Kidney (tissue), 13 donors: ENCODE measurements at regions not wholly inside any gene's neighbourhood (a gene's known extent, or its start where the extent isn't known, plus 50 kb on each side); places are given as distances from the start of the nearest gene placed in this dataset.

Experiments
- DNase-seq, 5 donors: peaks; one replicate each; pipeline ENCODE4 v3.0.0-alpha.2; 2013 to 2020
- FAIRE-seq: peaks from 2 replicates; lab custom pipeline; 2012; peaks lifted over from hg19 to GRCh38; lab: Jason Lieb, UNC
- H3K27ac ChIP-seq, 2 donors: one replicate each; pipeline ENCODE4 v1.7.0; 2013; ENCODE audit warnings: low read depth in 2 of 2, low read length in 2 of 2, inconsistent platforms in 1 of 2
- H3K27me3 ChIP-seq: one replicate; pipeline ENCODE4 v1.7.1; 2013; ENCODE audit warnings: low read length, inconsistent platforms; ENCODE audit not compliant: control insufficient read depth, insufficient read depth
- H3K36me3 ChIP-seq, 3 donors: one replicate each; pipeline versions ENCODE4 v1.7.0 to v1.7.1; 2013; ENCODE audit warnings: low read length in 3 of 3, control low read depth in 1 of 3, inconsistent platforms in 1 of 3; ENCODE audit not compliant: insufficient read depth in 3 of 3, control insufficient read depth in 2 of 3
- H3K4me1 ChIP-seq, 3 donors: one replicate each; pipeline versions ENCODE4 v1.7.0 to v1.7.1; 2013; ENCODE audit warnings: low read length in 3 of 3, inconsistent platforms in 1 of 3, low read depth in 1 of 3; ENCODE audit not compliant: control insufficient read depth in 2 of 3, insufficient read depth in 2 of 3
- H3K4me3 ChIP-seq, 3 donors: one replicate each; pipeline versions ENCODE4 v1.7.0 to v1.8.1; 2013; ENCODE audit warnings: low read length in 3 of 3, control low read depth in 1 of 3, inconsistent platforms in 1 of 3
- H3K9ac ChIP-seq, 3 donors: one replicate each; pipeline versions ENCODE4 v1.7.0 to v1.7.1; 2013; ENCODE audit warnings: low read length in 3 of 3, control low read depth in 1 of 3, inconsistent platforms in 1 of 3
- H3K9me3 ChIP-seq, 3 donors: one replicate each; pipeline versions ENCODE4 v1.7.0 to v1.7.1; 2013; ENCODE audit warnings: low read length in 3 of 3, control low read depth in 1 of 3, inconsistent platforms in 1 of 3; ENCODE audit not compliant: control insufficient read depth in 2 of 3, insufficient read depth in 1 of 3
- intact Hi-C: fragments of 100-400 bp; cut with DNase I; formaldehyde crosslinking; loops from one replicate; pipeline ENCODE4 v1.11.1; 2022
- TF ChIP-seq, protein P1 (sequence below): IDR thresholded peaks from 3 replicates; pipeline ENCODE4 v1.5.1; 2012; ENCODE audit warnings: mild to moderate bottlenecking, moderate library complexity, borderline replicate concordance; ENCODE audit not compliant: insufficient read depth; ENCODE audit errors: extremely low read depth
- donor health status: control.
- donor health status: control.
- donor health status: control.
- donor health status: control.
- donor health status: control.
- donor health status: DM: yes; HTN: yes; CAD: no.
- donor health status: Normal renal cell carcinoma (clear cell type).

DNA sequence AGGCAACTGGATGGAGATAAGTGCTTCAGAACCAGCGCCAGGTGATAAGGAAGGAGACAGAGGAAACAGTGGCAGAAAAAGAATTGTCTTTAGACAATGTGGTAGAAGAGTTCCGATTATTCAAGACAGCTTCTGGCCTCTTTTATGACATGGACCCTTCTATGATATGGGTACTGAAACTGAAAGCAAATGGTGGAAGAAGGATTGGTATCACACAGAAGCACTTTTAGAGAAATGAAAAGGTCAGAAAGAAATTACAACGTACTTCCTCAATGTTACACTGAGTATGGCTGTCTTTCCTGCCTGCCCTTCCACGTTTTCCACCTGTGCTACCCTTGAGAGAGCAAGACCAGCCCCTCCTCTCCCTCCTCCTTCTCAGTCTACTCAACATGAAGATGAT is 959.3 kb downstream of the DNAH5 start:
- intact Hi-C loops, result no loop called here
- TF ChIP-seq, protein P1, sequence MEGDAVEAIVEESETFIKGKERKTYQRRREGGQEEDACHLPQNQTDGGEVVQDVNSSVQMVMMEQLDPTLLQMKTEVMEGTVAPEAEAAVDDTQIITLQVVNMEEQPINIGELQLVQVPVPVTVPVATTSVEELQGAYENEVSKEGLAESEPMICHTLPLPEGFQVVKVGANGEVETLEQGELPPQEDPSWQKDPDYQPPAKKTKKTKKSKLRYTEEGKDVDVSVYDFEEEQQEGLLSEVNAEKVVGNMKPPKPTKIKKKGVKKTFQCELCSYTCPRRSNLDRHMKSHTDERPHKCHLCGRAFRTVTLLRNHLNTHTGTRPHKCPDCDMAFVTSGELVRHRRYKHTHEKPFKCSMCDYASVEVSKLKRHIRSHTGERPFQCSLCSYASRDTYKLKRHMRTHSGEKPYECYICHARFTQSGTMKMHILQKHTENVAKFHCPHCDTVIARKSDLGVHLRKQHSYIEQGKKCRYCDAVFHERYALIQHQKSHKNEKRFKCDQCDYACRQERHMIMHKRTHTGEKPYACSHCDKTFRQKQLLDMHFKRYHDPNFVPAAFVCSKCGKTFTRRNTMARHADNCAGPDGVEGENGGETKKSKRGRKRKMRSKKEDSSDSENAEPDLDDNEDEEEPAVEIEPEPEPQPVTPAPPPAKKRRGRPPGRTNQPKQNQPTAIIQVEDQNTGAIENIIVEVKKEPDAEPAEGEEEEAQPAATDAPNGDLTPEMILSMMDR, result no peak
- no peaks in the 10 kb centered on the region for H3K27me3 ChIP-seq
- no peak for DNase-seq
- H3K4me3 ChIP-seq, result no peak overlapping the region
- H3K4me1 ChIP-seq, result no peaks in the 10 kb centered on the region
- no peak overlapping the region for H3K27ac ChIP-seq
- FAIRE-seq, result no peak
- H3K36me3 ChIP-seq, result no peaks in the 10 kb centered on the region
- H3K9ac ChIP-seq, result no peak overlapping the region
- H3K9me3 ChIP-seq, result no peaks in the 10 kb centered on the region

DNA sequence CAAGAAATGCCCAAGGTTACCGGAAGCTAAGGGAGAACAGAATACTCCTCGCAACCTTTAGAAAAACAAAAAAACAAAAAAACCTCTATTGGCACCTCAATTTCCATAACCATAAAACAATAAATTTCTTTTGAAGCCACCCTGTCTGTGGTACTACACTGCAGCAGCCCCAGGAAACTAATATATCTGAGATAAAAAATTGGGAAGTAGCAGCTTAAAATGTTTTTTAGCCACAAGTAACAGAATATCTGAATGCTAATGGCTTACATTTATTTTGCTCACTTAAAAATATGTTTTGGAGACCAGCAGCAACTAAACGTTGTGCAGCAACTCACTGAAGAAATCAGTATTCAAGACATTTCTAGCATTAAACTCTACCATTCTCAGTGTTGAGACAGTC is 969.6 kb downstream of the DNAH5 start:
- FAIRE-seq (no peak), DNase-seq (no peak)
- no peak overlapping the region for H3K9ac ChIP-seq
- intact Hi-C loops, result no loop called here
- H3K4me3 ChIP-seq, result no peak overlapping the region
- TF ChIP-seq, protein P1, result no peak
- no peaks in the 10 kb centered on the region for H3K4me1 ChIP-seq
- H3K27ac ChIP-seq, result no peak overlapping the region
- no peaks in the 10 kb centered on the region for H3K36me3 ChIP-seq
- no peaks in the 10 kb centered on the region for H3K9me3 ChIP-seq
- no peaks in the 10 kb centered on the region for H3K27me3 ChIP-seq

DNA sequence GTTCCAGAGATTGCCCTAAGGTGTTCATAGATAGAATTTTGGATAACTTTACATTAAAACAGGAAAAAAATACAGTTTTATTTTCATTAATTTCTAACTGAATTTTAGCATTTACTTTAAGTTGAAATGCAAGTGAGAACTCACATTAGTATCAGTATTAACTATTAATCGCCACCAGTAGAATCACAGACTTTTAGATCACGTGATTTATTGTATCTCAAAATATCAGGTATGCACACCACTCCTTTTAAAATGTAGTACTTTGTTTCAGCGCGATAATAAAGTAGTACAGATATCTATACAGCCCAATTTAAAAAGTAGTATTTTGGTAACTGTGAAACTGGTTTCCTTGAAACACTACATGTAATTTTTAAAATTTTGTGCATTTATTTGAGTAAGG is 978.7 kb downstream of the DNAH5 start:
- intact Hi-C loops, result no loop called here
- Histone ChIP-seq H3K27me3 (no peaks in the 10 kb centered on the region), H3K9me3 (peaks cover 0 to 2% (median 0%) of the 10 kb centered on the region in 3 donors), H3K4me3 (no peak overlapping the region), H3K27ac (no peak overlapping the region), H3K4me1 (no peaks in the 10 kb centered on the region), H3K9ac (no peak overlapping the region), H3K36me3 (no peaks in the 10 kb centered on the region)
- FAIRE-seq (no peak), DNase-seq (no peak)
- TF ChIP-seq, protein P1, result no peak

DNA sequence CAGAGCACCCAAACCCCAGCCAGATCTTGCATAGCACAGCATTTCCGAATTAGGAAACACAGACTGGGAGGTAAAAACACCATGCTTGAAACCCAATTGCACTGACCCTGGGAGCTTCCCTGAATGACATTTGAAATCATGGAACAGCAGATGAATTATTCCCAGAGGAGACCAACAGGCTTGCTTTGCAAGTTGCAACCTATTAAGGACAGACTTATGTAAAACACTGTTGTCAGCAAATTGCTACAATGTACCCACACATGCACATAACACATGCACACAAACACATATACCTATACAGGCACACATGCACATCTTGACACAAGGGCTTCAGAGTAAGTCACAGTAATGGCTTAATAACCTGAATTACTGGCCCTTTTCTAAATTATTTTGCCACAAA is 984.8 kb downstream of the DNAH5 start:
- FAIRE-seq, result no peak
- intact Hi-C loops, result no loop called here
- no peaks in the 10 kb centered on the region for H3K27me3 ChIP-seq
- no peak for DNase-seq
- no peak overlapping the region for H3K9ac ChIP-seq
- H3K4me3 ChIP-seq, result no peak overlapping the region
- H3K27ac ChIP-seq, result no peak overlapping the region
- no peaks in the 10 kb centered on the region for H3K36me3 ChIP-seq
- H3K9me3 ChIP-seq, result no peaks in the 10 kb centered on the region
- H3K4me1 ChIP-seq, result no peaks in the 10 kb centered on the region
- TF ChIP-seq, protein P1, result no peak
